Parathyroid adenoma (tissue), 2 donors: ENCODE measurements at regions not wholly inside any gene's neighbourhood (a gene's known extent, or its start where the extent isn't known, plus 50 kb on each side); places are given as distances from the start of the nearest gene placed in this dataset.

Source experiments
- H2AFZ ChIP-seq: fragments of 300-600 bp; sonication (generic); one replicate; pipeline ENCODE4 v1.7.0; 2017; ENCODE audit warnings: antibody characterized with exemption, mild to moderate bottlenecking
- H3K27ac ChIP-seq: fragments of 300-600 bp; sonication (generic); one replicate; pipeline ENCODE4 v1.7.0; 2017
- H3K27me3 ChIP-seq: fragments of 300-600 bp; sonication (generic); one replicate; pipeline ENCODE4 v1.7.0; 2017; ENCODE audit warnings: low read length; ENCODE audit not compliant: control insufficient read depth, insufficient read depth
- H3K36me3 ChIP-seq: fragments of 300-600 bp; sonication (generic); one replicate; pipeline ENCODE4 v1.7.0; 2017; ENCODE audit warnings: low read length; ENCODE audit not compliant: control insufficient read depth, insufficient read depth
- H3K4me1 ChIP-seq: fragments of 300-600 bp; sonication (generic); one replicate; pipeline ENCODE4 v1.7.0; 2017; ENCODE audit warnings: control low read depth
- H3K4me2 ChIP-seq: fragments of 300-600 bp; sonication (generic); one replicate; pipeline ENCODE4 v1.7.0; 2017; ENCODE audit warnings: low read length
- H3K4me3 ChIP-seq: fragments of 300-600 bp; sonication (generic); one replicate; pipeline ENCODE4 v1.7.0; 2017; ENCODE audit warnings: low read depth, low read length
- H3K79me2 ChIP-seq: fragments of 300-600 bp; sonication (generic); one replicate; pipeline ENCODE4 v1.7.0; 2017; ENCODE audit warnings: control low read depth
- H3K9ac ChIP-seq: fragments of 300-600 bp; sonication (generic); one replicate; pipeline ENCODE4 v1.7.0; 2017; ENCODE audit warnings: mild to moderate bottlenecking
- H3K9me3 ChIP-seq: fragments of 300-600 bp; sonication (generic); one replicate; pipeline ENCODE4 v1.7.0; 2017; ENCODE audit warnings: low read length; ENCODE audit not compliant: control insufficient read depth
- CTCF ChIP-seq: fragments of 300-600 bp; sonication (generic); IDR thresholded peaks from one replicate; pipeline ENCODE4 v1.7.0; 2017; ENCODE audit warnings: antibody characterized with exemption, mild to moderate bottlenecking
- donor health status: primary hyperparathyroidism.

- Histone ChIP-seq H2AFZ (no peak overlapping the region), H3K9ac (no peak overlapping the region), H3K27me3 (no peaks in the 10 kb centered on the region), H3K36me3 (no peaks in the 10 kb centered on the region), H3K4me3 (no peak overlapping the region), H3K27ac (no peak overlapping the region), H3K9me3 (no peaks in the 10 kb centered on the region), H3K79me2 (no peaks in the 10 kb centered on the region), H3K4me2 (no peak overlapping the region), H3K4me1 (no peaks in the 10 kb centered on the region)
- TF ChIP-seq CTCF = no peak
Observed at GRCh38 chr7:18370633-18371032, 124.9 kb upstream of the HDAC9 start.

GRCh38 chr7:18378989-18379605 is 116.5 kb upstream of the HDAC9 start:
- no peaks in the 10 kb centered on the region for H3K4me1 ChIP-seq
- no peak overlapping the region for H3K9ac ChIP-seq
- no peak overlapping the region for H3K4me3 ChIP-seq
- H3K9me3 ChIP-seq = no peaks in the 10 kb centered on the region
- H3K27ac ChIP-seq = no peak overlapping the region
- no peak overlapping the region for H2AFZ ChIP-seq
- H3K4me2 ChIP-seq = no peak overlapping the region
- H3K36me3 ChIP-seq = no peaks in the 10 kb centered on the region
- H3K27me3 ChIP-seq = no peaks in the 10 kb centered on the region
- TF ChIP-seq CTCF = no peak
- no peaks in the 10 kb centered on the region for H3K79me2 ChIP-seq

- no peaks in the 10 kb centered on the region for H3K4me1 ChIP-seq
- no peak overlapping the region for H3K9ac ChIP-seq
- no peak for TF ChIP-seq CTCF
- H3K9me3 ChIP-seq = no peaks in the 10 kb centered on the region
- no peaks in the 10 kb centered on the region for H3K36me3 ChIP-seq
- no peak overlapping the region for H3K4me2 ChIP-seq
- H3K79me2 ChIP-seq = no peaks in the 10 kb centered on the region
- no peaks in the 10 kb centered on the region for H3K27me3 ChIP-seq
- H3K4me3 ChIP-seq = no peak overlapping the region
- H3K27ac ChIP-seq = no peak overlapping the region
- no peak overlapping the region for H2AFZ ChIP-seq
Observed at GRCh38 chr7:18384491-18385143, 110.9 kb upstream of the HDAC9 start.

GRCh38 chr7:18386607-18387006 is 108.9 kb upstream of the HDAC9 start:
- Histone ChIP-seq H2AFZ (no peak overlapping the region), H3K27me3 (no peaks in the 10 kb centered on the region), H3K4me1 (no peaks in the 10 kb centered on the region), H3K9ac (no peak overlapping the region), H3K27ac (no peak overlapping the region), H3K36me3 (no peaks in the 10 kb centered on the region), H3K4me2 (no peak overlapping the region), H3K79me2 (no peaks in the 10 kb centered on the region), H3K9me3 (no peaks in the 10 kb centered on the region), H3K4me3 (no peak overlapping the region)
- TF ChIP-seq CTCF = no peak
